SK-N-SH (cell line): ENCODE measurements at regions not wholly inside any gene's neighbourhood (a gene's known extent, or its start where the extent isn't known, plus 50 kb on each side); places are given as distances from the start of the nearest gene placed in this dataset.

Experiments used
- CTCF ChIA-PET: fragments of 300-600, 350-600 bp; formaldehyde crosslinking; extraction: SDS; loops from one replicate; lab custom pipeline; 2021; lab: Yijun Ruan, JAX
- POLR2A ChIA-PET: fragments of 350-600 bp; sonication (Branson Sonifier 250); formaldehyde crosslinking; extraction: SDS; loops from one replicate; lab custom pipeline; 2020; ENCODE audit warnings: antibody characterized with exemption, inconsistent platforms; lab: Yijun Ruan, JAX
- DNase-seq: peaks from one replicate; pipeline ENCODE4 v3.0.0; 2012
- H2AFZ ChIP-seq: fragments of 200-600 bp; sonication (generic); 2 replicates; pipeline ENCODE4 v1.8.1; 2016; ENCODE audit warnings: antibody characterized with exemption, mild to moderate bottlenecking, low read depth
- H3F3A ChIP-seq: fragments of 200-600 bp; sonication (generic); replicated peaks from 2 replicates; pipeline ENCODE3; 2016; ENCODE audit warnings: antibody characterized with exemption, mild to moderate bottlenecking; ENCODE audit not compliant: insufficient read depth
- H3K27ac ChIP-seq, 2 experiments: fragments of 200-500 bp in 1 of 2; fragments of 200-600 bp in 1 of 2; sonication (Bioruptor generic) in 1 of 2; sonication (generic), shearing (Covaris generic) in 1 of 2; 2 replicates each; pipeline versions ENCODE4 v1.5.1 to v1.6.1; 2014 to 2016; ENCODE audit warnings: low read depth in 2 of 2, inconsistent platforms in 1 of 2, low read length in 1 of 2, mild to moderate bottlenecking in 1 of 2, mixed read lengths in 1 of 2
- H3K27me3 ChIP-seq: fragments of 200-600 bp; sonication (generic), shearing (Covaris generic); 2 replicates; pipeline ENCODE4 v1.6.1; 2016; ENCODE audit warnings: mixed run types; ENCODE audit not compliant: insufficient read depth
- H3K36me3 ChIP-seq, 2 experiments: fragments of 200-500 bp in 1 of 2; fragments of 200-600 bp in 1 of 2; sonication (Bioruptor generic) in 1 of 2; sonication (generic) in 1 of 2; replicated peaks in 1 of 2; 2 replicates each; pipeline versions ENCODE3 to v1.5.1; 2014 to 2016; ENCODE audit warnings: low read length in 1 of 2, mild to moderate bottlenecking in 1 of 2; ENCODE audit not compliant: insufficient read depth in 2 of 2, control insufficient read depth in 1 of 2
- H3K4me1 ChIP-seq, 2 experiments: fragments of 200-500 bp in 1 of 2; fragments of 200-600 bp in 1 of 2; sonication (Bioruptor generic) in 1 of 2; sonication (generic), shearing (Covaris generic) in 1 of 2; 2 replicates each; pipeline versions ENCODE4 v1.5.1 to v1.6.1; 2014 to 2016; ENCODE audit warnings: low read depth in 1 of 2, low read length in 1 of 2, mixed run types in 1 of 2; ENCODE audit not compliant: insufficient read depth in 2 of 2, control insufficient read depth in 1 of 2
- H3K4me2 ChIP-seq: fragments of 200-600 bp; sonication (generic), shearing (Covaris generic); 2 replicates; pipeline ENCODE4 v1.6.1; 2017; ENCODE audit warnings: mixed run types
- H3K4me3 ChIP-seq, 2 experiments: fragments of 200-500 bp in 1 of 2; fragments of 200-600 bp in 1 of 2; sonication (Bioruptor generic) in 1 of 2; sonication (generic), shearing (Covaris generic) in 1 of 2; 2 replicates each; pipeline versions ENCODE4 v1.5.1 to v1.8.1; 2014 to 2016; ENCODE audit warnings: low read depth in 2 of 2, inconsistent platforms in 1 of 2, low read length in 1 of 2, mild to moderate bottlenecking in 1 of 2, mixed read lengths in 1 of 2, moderate library complexity in 1 of 2
- H3K79me2 ChIP-seq: fragments of 200-600 bp; sonication (generic); 2 replicates; pipeline ENCODE4 v1.8.1; 2017; ENCODE audit warnings: mild to moderate bottlenecking; ENCODE audit not compliant: insufficient read depth
- H3K9ac ChIP-seq: fragments of 200-600 bp; sonication (generic); 2 replicates; pipeline ENCODE4 v1.6.1; 2017; ENCODE audit warnings: mixed run types
- H3K9me2 ChIP-seq: fragments of 200-600 bp; sonication (generic); 2 replicates; pipeline ENCODE4 v1.6.1; 2017; ENCODE audit warnings: mixed run types
- H3K9me3 ChIP-seq: fragments of 200-600 bp; sonication (generic); 2 replicates; pipeline ENCODE4 v1.6.1; 2017; ENCODE audit warnings: mixed run types, mild to moderate bottlenecking, moderate library complexity
- H4K20me1 ChIP-seq: fragments of 200-600 bp; sonication (generic); 2 replicates; pipeline ENCODE4 v1.6.1; 2017; ENCODE audit warnings: mild to moderate bottlenecking, mixed run types; ENCODE audit not compliant: insufficient read depth
- CTCF ChIP-seq: fragments of 200-600 bp; sonication (generic); IDR thresholded peaks from 2 replicates; pipeline ENCODE4 v1.6.1; 2017; ENCODE audit warnings: antibody characterized with exemption, mild to moderate bottlenecking, moderate library complexity
- ELF1 ChIP-seq: IDR thresholded peaks from 2 replicates; pipeline ENCODE4 v1.4.0; 2012
- FOSL2 ChIP-seq: IDR thresholded peaks from 2 replicates; pipeline ENCODE4 v1.4.0; 2012; ENCODE audit warnings: low read depth, mild to moderate bottlenecking, moderate library complexity, borderline replicate concordance
- FOXJ3 ChIP-seq: sonication (generic); formaldehyde crosslinking; IDR thresholded peaks from 2 replicates; pipeline ENCODE4 v1.5.1; 2020; ENCODE audit warnings: mild to moderate bottlenecking, missing genetic modification reagents
- JUND ChIP-seq: IDR thresholded peaks from 2 replicates; pipeline ENCODE4 v1.4.0; 2012
- NFIC ChIP-seq: IDR thresholded peaks from 2 replicates; pipeline ENCODE4 v1.4.0; 2012; ENCODE audit warnings: borderline replicate concordance
- RCOR1 ChIP-seq: fragments of 150-350 bp; IDR thresholded peaks from 2 replicates; pipeline ENCODE4 v1.6.1; 2017; ENCODE audit warnings: antibody characterized with exemption, low read length
- TEAD4 ChIP-seq: IDR thresholded peaks from 2 replicates; pipeline ENCODE4 v1.4.0; 2012; ENCODE audit warnings: mild to moderate bottlenecking, borderline replicate concordance; ENCODE audit not compliant: insufficient read depth
- ZBTB33 ChIP-seq: IDR thresholded peaks from 2 replicates; pipeline ENCODE4 v1.4.0; 2012; ENCODE audit warnings: low read depth, borderline replicate concordance
- WGBS: methylation state at CpG from one replicate; pipeline ENCODE4 v1.1.6; 2017; ENCODE audit warnings: low lambda C conversion rate; 5-methylcytosine and 5-hydroxymethylcytosine counted together
- TF ChIP-seq, protein P1 (sequence below): fragments of 150-350 bp; IDR thresholded peaks from 2 replicates; pipeline ENCODE4 v1.6.1; 2017; ENCODE audit warnings: antibody characterized with exemption, low read length, low read depth, borderline replicate concordance
- TF ChIP-seq, protein P2 (sequence below): IDR thresholded peaks from 2 replicates; pipeline ENCODE4; 2012

GRCh38 chrX:122625239-122625638, 558.8 kb upstream of the GRIA3 start:
- H3K4me2 ChIP-seq = no peak overlapping the region
- H3K36me3 ChIP-seq = no peaks in the 10 kb centered on the region
- H3K9me2 ChIP-seq = no peaks in the 10 kb centered on the region
- H3K4me3 ChIP-seq = no peak overlapping the region
- no peaks in the 10 kb centered on the region for H4K20me1 ChIP-seq
- no peak overlapping the region for H3K27ac ChIP-seq
- H3K4me1 ChIP-seq = no peaks in the 10 kb centered on the region
- DNase-seq = no peak
- no peak overlapping the region for H3K9ac ChIP-seq
- ChIA-PET CTCF (no interaction called here), POLR2A (no interaction called here)
- no peaks in the 10 kb centered on the region for H3K27me3 ChIP-seq
- 11% methylated on average over 2 of the region's 2 CpGs for WGBS
- H3K9me3 ChIP-seq = no peaks in the 10 kb centered on the region
- no peaks in the 10 kb centered on the region for H3K79me2 ChIP-seq
- H2AFZ ChIP-seq = no peak overlapping the region
- TF ChIP-seq ZBTB33 = no peak
- H3F3A ChIP-seq = no peaks in the 10 kb centered on the region

DNA sequence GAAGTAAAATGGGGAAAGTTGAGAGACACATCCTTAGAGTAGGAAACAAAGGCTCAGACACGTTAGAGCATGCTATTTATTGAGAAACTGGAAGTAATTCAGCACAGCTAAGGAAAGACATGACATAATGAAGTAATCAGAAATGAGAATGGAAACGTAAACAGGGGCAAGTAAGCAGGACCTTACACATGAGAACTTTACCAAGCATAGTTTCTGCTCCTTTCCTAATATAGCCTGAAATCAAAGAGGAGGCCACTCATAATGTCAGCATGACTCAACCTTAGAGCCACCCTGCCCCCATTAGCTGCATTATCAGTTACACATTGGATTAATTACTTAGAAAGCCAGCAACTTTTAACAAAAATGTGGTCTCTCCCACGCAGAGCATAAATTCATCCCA, 558.3 kb upstream of the GRIA3 start:
- no peak for TF ChIP-seq JUND
- no peak for TF ChIP-seq ELF1
- TF ChIP-seq RCOR1 = no peak
- TF ChIP-seq TEAD4 = no peak
- no peak for TF ChIP-seq FOXJ3 (CRISPR knock-in tag)
- TF ChIP-seq NFIC = no peak
- TF ChIP-seq, protein P1, sequence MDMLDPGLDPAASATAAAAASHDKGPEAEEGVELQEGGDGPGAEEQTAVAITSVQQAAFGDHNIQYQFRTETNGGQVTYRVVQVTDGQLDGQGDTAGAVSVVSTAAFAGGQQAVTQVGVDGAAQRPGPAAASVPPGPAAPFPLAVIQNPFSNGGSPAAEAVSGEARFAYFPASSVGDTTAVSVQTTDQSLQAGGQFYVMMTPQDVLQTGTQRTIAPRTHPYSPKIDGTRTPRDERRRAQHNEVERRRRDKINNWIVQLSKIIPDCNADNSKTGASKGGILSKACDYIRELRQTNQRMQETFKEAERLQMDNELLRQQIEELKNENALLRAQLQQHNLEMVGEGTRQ = no peak
- TF ChIP-seq, protein P2, sequence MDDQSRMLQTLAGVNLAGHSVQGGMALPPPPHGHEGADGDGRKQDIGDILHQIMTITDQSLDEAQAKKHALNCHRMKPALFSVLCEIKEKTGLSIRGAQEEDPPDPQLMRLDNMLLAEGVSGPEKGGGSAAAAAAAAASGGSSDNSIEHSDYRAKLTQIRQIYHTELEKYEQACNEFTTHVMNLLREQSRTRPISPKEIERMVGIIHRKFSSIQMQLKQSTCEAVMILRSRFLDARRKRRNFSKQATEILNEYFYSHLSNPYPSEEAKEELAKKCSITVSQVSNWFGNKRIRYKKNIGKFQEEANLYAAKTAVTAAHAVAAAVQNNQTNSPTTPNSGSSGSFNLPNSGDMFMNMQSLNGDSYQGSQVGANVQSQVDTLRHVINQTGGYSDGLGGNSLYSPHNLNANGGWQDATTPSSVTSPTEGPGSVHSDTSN = no peak
- TF ChIP-seq FOSL2 = no peak
- TF ChIP-seq CTCF = no peak
- H3K4me2 ChIP-seq = no peak overlapping the region

More for the DNA sequence above, 558.3 kb upstream of the GRIA3 start:
- no peak for DNase-seq
- WGBS = 5% methylated on average over 3 of the region's 3 CpGs
- Histone ChIP-seq H3K4me3 (no peak overlapping the region), H4K20me1 (no peaks in the 10 kb centered on the region), H3K9ac (no peak overlapping the region), H3K27me3 (no peaks in the 10 kb centered on the region), H3K27ac (no peak overlapping the region), H3K79me2 (no peaks in the 10 kb centered on the region), H3K9me2 (no peaks in the 10 kb centered on the region), H3K4me1 (no peaks in the 10 kb centered on the region), H3K9me3 (no peaks in the 10 kb centered on the region), H2AFZ (no peak overlapping the region), H3F3A (no peaks in the 10 kb centered on the region), H3K36me3 (no peaks in the 10 kb centered on the region)
- ChIA-PET POLR2A (no interaction called here), CTCF (no interaction called here)
